GM12878 (cell line): ENCODE measurements at regions not wholly inside any gene's neighbourhood (a gene's known extent, or its start where the extent isn't known, plus 50 kb on each side); places are given as distances from the start of the nearest gene placed in this dataset.

Source experiments
- RAD21 ChIP-seq: IDR thresholded peaks from 2 replicates; pipeline ENCODE4 v1.6.1; 2011; ENCODE audit warnings: mild to moderate bottlenecking, low read depth, low read length, moderate library complexity; ENCODE audit not compliant: insufficient read depth
- SMAD1 ChIP-seq: fragments of 450-650 bp; IDR thresholded peaks from 2 replicates; pipeline ENCODE4 v1.6.1; 2018; ENCODE audit warnings: mild to moderate bottlenecking, low read depth; ENCODE audit not compliant: partially characterized antibody
- SRF ChIP-seq, 2 experiments: IDR thresholded peaks; 2 replicates each; pipeline ENCODE4 v1.6.1; 2011; ENCODE audit warnings: low read depth in 2 of 2, low read length in 2 of 2, mild to moderate bottlenecking in 1 of 2, moderate library complexity in 1 of 2
- TF ChIP-seq, protein P1 (sequence below), 3 experiments: IDR thresholded peaks in 2 of 3; conservative IDR thresholded peaks in 1 of 3; 2 replicates each; pipeline ENCODE4 v1.5.1; 2011; ENCODE audit warnings: low read depth in 3 of 3, low read length in 3 of 3, mild to moderate bottlenecking in 3 of 3, control low read depth in 2 of 3, moderate library complexity in 2 of 3, inconsistent platforms in 1 of 3, mixed read lengths in 1 of 3; ENCODE audit not compliant: control insufficient read depth in 2 of 3, insufficient read depth in 1 of 3; ENCODE audit errors: extremely low read depth in 1 of 3

DNA sequence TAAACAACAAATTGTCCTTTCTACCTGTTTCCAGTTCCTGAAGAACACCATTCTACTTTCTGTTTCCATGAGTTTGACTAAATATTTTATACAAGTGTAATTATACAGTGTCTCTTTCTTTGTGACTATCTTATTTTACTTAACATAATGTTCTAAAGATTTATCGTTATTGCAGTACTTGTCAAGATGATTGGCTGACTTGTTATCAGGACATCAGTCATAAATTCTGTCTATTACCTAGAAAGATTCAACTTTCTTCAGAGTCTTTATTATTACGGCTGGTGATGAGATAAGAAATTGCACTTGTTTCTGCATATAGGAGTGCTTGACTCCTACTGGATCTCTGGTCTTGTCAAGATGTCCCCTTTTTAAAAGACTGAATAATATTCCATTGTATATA is 93.9 kb upstream of the ZNF92 start:
- TF ChIP-seq RAD21, result no peak
- TF ChIP-seq, protein P1, sequence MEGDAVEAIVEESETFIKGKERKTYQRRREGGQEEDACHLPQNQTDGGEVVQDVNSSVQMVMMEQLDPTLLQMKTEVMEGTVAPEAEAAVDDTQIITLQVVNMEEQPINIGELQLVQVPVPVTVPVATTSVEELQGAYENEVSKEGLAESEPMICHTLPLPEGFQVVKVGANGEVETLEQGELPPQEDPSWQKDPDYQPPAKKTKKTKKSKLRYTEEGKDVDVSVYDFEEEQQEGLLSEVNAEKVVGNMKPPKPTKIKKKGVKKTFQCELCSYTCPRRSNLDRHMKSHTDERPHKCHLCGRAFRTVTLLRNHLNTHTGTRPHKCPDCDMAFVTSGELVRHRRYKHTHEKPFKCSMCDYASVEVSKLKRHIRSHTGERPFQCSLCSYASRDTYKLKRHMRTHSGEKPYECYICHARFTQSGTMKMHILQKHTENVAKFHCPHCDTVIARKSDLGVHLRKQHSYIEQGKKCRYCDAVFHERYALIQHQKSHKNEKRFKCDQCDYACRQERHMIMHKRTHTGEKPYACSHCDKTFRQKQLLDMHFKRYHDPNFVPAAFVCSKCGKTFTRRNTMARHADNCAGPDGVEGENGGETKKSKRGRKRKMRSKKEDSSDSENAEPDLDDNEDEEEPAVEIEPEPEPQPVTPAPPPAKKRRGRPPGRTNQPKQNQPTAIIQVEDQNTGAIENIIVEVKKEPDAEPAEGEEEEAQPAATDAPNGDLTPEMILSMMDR (IDR thresholded peaks at IDR 0.05 in 2 of 3, conservative IDR thresholded peaks at IDR 0.05 in 1 of 3; ENCODE audit: control insufficient read depth in 2 of 3, extremely low read depth in 1 of 3, insufficient read depth in 1 of 3, low read depth in 3 of 3, low read length in 3 of 3), result no peak
- no peak for TF ChIP-seq SRF (IDR thresholded peaks at IDR 0.05; ENCODE audit: low read depth in 2 of 2, low read length in 2 of 2)
- no peak for TF ChIP-seq SMAD1
